GM19455 (cell line): ENCODE measurements at regions not wholly inside any gene's neighbourhood (a gene's known extent, or its start where the extent isn't known, plus 50 kb on each side); places are given as distances from the start of the nearest gene placed in this dataset.

Source experiments
- ATAC-seq: cut with Tn5 transposase; IDR thresholded peaks from one replicate; pipeline ENCODE4 v1.9.1; 2021; ENCODE audit not compliant: unreplicated experiment

DNA sequence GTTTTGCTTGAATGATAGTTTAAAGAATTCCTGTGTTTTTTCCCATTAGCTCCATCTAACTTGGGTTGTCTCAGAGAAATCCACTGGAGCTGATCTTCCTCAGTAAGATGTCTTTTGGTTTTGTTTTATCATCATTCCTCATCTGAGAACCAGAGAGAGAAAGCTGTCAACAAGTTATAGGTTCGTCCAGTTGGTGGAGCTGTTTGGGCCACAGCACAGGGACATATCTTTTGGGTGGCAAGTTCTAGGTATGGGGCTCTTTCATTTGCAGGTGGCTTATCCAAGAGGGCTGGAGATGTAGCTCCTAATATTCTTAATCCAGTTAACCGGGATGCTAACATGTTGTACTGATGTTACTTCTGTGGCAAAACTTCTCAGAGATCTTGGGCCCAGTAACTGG lies 174.2 kb downstream of the KCNRG start:
- no peak for ATAC-seq

DNA sequence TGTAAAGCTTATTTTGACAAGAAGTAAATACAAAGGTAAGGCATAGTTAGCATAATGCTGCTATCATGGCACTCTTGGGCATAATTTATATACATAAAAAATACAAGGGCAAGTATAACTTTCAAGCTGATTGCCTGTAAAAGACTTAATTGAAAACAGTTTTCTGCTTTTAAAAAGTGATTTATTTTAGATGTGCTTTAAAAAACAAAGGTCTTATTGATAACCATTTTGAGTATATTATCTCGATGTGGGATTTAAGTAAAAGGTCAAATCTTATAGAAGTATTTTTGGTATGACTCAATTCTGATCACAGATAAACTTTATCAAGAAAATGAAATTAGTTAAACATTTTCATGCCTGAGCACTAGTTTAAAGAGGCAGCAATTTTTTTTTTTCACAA lies 175.8 kb downstream of the KCNRG start:
- no peak for ATAC-seq

DNA sequence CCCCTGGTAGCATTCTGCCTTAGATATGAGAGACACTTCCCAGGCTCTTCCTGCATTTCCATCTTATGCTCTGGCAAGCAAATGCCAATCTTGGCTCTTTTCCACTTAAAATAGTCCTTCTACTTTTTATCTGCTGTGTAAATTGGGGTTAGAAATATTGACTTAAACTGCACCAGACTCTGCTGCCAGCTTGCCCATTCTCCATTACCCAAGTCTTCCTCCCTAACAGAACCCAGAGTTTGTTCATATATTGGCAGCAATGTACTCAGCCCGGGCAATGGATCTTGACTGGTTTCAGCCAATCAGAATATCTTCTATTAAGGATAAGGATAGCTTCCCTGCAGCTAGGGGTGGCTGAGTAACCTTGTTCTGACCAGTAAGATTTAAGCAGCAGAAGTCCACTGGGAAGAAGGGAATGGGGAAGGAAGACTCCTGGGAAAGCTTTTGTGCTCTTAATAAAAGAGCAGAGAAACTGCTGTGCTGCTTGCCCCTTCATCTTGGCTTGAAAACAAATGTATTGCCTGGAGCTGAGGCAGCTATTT lies 177.1 kb downstream of the KCNRG start:
- no peak for ATAC-seq

DNA sequence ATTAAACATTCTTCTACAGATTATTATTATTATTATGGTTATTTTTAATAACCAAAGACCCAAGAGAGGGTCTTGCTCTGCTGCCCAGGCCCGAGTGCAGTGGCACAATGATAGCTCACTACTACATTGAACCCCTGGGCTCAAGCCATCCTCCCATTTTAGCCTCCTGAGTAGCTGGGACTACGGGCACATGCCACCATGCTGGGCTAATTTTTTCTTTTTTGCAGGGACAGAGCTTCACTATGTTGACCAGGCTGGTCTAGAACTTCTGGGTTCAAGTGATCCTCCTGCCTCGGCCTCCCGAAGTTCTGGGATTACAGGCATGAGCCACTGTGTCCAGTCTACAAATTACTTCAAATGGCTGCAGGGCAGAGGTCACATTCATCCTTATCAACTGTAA lies 179.8 kb downstream of the KCNRG start:
- no peak for ATAC-seq

DNA sequence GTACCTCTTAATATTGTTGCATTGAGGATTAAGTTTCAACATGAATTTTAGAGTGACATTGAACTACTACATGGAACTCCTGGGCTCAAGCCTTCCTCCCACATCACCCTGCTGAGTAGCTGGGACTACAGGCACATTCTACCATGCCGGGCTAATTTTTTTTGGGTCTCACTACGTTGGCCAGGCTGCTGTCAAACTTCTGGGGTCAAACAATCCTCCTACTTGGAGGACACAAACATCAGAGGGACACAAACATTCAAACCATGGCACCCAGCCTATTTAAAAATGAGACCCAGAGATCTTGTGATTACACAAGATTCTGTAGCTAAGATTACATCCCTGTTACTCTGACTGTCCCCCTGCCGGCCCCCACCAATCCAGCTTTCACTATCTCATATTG lies 180.9 kb downstream of the KCNRG start:
- ATAC-seq = no peak

DNA sequence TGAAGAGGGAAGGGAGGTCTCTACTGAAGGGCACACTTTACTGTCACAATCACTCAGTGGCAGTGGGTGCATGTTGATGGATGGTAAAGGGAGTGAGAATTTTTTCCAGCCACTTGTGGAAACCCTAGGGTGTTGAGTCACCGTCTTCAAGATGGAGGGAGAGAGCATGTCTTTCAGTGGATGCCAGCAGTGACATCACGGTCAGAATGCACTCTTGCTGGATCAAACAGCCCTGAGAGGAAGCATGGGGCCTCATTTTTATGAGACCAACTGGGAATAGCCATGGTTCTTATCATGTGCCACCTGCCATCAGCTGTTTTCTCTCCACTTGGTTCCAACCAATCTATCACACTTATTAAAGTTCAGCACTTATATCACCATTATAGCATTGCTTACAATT lies 182.5 kb downstream of the KCNRG start:
- no peak for ATAC-seq

DNA sequence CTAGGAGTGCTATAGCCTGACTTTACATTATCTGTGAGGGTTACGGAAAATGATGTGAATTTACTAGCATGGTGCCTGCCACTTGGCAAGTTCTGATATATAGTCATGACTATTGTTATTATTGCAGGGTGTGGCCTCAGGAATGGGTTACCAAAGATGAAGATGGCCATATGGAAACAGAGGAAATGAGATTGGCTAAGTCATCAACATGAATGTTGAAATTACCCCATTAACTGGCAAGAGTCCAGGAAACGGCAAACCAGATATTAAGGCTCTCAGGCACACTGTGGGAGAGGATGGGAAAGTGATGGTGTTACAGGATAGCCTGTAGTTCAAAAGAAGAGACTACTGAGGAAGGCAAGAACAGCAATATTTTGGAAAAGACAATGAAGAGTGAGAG lies 183.3 kb downstream of the KCNRG start:
- no peak for ATAC-seq

DNA sequence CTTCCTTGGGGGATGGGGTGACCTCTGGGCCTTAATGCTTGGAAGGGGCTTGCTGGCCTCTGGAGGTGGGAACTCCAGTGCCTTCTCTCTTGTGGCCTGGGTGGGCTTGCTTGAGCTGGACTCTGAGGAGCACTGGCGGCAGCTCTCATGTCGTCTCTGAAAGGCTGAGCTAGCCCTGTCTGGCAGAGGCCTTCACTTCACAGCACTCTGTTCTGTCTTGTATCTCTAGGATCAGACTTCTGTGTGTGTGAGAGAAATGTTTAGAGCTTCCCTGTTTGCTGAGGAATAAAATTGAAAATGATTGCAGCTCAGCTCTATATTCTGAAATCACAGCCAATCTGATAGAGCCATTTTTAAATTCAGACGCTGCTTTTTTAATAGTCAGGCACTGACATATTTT lies 185.3 kb downstream of the KCNRG start:
- ATAC-seq = no peak

DNA sequence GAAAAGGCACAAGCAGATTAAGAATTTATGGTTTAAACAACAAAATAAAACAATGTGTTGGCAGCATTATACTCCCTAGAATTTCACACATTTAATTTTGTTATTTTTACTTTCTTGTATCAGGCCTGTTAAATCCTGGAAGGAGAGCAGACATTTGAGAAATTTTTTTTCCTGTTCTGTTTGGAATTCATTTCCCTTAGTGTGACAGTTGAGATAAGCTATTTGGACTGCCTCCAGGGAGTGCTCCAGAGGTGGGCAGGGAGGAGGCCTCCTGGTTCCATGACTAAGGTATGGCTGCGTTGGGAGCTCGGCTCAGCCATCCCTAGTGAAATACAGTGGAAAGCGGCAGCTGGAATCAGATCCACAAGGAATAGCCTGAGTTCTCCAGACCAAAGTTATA lies 185.7 kb downstream of the KCNRG start:
- ATAC-seq = no peak

DNA sequence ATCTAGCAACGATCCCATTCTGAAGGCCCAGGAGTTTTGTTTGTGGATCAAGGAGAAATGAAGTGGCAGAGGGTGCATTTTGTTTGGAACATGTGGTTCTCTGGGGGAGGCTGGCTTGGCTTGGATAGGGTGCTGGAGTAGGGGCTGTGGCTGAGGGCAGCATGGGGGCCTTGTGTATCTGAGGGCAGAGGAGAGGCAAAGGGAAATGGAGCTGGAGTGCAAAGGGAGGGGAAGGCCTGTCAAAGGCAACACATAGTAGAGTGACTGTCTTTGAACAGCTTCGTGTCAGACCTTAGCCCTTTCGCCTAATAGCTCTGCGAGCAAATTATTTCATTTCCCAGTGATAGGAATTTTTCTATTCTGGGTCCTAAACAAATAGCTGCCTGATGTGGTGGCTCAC lies 187.2 kb downstream of the KCNRG start:
- ATAC-seq = no peak

DNA sequence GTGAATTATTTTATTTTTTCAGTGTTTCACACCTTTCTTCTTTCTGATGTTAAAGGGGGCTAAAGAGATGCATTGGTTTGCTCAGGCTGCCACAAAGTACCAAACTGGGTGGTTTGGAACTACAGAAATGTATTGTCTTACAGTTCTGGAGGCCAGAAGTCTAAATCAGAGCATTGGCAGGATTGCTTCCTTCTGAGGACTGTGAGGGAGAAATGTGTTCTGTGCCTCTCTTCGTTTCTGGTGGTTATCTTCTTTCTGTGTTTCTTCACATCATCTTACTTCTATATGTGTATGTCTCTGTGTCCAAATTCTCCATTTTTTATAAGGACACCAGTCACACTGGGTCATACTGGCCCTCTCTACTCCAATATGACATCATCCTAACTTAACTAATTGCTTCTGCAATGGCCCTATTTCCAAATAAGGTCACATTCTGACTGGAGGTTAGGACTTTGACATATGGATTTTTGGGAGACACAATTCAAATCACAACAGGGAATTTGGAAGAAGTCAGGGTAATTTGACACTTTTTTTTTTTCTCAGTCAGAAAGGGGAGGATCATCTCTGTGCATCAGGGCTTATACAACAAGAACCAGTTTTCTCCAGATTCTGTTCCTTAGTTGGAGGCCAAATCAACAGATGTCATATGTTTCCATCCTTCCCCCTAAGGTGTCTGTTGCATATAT lies 188.2 kb downstream of the KCNRG start:
- no peak for ATAC-seq

DNA sequence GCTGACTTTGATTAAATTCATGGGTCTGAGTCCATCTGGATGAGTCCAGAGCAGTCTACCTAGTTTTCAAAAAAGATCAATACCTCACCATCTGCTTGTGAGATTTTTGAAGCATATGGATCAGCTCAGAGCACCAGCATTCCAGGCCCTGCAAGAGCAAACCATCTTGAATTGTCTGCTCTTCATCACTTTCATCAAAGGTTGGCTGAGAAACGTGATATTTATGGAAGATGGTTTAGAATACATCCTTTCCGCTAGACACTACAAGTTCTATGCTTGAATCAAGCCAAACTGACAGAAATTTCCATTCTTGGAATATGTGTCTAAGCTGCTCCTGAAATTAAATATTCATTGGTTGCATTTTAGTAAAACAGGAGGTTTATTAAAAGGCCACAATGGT lies 190.3 kb downstream of the KCNRG start:
- no peak for ATAC-seq

DNA sequence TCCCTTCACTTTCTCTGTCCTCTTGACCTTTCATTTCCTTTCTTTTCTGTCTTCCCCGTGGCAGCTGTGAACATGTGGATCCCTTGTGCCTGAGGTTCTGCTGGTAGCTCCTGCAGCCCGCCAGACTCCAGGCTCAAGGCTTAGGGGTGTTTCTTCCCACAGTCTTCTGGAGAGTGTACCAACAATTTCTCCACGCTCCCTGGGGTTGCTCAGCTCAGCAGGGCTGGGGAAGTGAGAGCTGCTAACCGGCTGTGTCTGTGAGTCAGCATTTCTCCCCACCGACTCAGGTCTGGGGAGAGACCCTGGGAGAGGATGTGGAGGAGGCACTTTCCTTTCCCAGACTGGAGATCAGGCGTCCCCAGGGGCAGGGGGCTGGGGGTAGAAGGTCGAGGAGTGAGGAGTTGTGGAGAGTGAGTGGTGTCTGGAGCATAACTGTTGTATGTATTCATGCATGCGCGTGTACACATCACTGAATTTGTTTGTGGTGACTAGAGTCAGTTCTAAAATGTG lies 193.6 kb downstream of the KCNRG start:
- no peak for ATAC-seq

DNA sequence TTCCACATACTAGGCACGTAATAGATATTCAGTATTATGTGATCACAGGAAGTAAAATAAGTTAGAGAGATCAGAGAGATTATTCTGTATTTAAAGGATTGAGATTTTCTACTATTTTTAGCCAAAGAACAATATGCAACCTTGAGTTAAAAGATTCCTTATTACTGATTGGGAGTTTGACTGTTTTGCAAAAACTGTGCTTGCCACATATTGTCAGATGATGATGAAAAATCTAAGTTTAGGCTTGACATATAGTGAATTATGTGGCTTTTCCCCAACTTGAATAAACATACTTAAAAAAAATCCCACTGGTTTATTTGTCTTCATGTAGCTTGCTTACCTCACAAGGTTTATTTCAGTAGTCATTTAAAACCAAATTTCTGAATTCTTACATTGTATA lies 194.4 kb downstream of the KCNRG start:
- ATAC-seq = no peak

DNA sequence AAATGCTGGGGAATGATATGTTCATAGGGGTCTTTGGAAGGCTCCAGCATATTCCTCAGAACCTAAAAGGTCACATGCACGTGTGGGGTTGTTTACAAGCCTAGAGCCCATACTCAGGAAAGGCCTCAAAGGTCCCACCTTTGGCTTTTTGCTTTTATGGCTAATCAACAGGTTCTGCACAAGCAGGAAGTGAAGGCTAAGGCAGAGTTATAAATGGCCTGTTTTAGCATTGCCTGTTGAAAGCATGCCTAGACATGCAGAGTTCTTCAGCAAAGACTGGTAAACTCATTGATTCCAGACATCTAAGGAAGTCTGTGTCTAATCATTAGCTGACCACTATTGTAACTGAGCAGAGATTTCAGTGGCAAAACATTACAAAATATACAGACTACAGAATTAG lies 198.3 kb downstream of the KCNRG start:
- ATAC-seq = no peak

DNA sequence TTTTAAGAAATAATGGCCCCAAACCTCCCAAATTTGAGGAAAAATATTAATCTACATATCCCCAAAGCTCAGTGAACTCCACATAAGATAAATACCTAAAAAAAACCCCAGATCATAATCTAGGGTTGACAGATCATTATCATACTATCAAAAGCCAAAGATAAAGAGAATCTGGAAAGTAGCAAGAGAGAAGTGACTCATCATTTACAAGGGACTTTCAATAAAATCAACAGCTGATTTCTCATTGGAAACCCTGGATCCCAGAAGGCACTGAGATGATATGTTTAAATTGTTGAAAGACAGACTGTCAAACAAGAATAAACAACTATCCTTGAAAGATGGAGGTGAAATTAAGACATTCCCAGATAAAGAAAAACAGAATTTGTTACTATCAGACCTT lies 199.3 kb downstream of the KCNRG start:
- ATAC-seq = no peak

DNA sequence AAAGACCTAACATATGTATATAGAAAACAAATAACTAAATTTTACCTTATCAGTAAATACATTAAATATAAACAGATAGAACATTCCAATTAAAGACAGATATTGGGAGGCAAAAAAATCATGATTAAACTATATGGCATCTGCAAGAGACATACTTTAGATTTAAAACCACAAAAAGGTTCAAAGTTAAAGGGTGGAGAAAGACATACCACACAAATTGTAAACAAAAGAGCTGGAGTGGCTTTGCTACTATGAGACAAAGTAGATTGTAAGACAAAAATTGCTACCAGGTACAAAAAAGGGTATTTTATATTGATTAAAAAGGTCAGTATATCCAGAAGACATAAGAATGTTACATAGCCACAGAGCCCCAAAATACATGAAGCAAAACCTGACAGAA lies 200.2 kb downstream of the KCNRG start:
- no peak for ATAC-seq

DNA sequence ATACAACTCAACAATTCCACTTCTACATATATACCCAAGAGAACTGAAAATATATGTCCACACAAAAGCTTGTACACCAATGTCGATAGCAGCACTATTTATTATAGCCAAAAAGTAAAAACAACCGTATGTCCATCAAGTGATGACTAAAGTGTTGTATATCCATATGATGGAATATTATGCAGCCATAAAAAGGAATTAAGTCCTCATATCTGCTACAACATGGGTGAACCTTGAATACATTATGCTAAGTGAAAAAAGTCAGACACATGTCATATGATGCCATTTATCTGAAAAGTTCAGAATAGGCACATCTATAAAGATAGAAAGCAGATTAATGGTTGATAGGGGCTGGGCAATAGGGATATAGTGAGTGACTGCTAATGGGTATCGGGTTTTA lies 204.5 kb downstream of the KCNRG start:
- no peak for ATAC-seq

DNA sequence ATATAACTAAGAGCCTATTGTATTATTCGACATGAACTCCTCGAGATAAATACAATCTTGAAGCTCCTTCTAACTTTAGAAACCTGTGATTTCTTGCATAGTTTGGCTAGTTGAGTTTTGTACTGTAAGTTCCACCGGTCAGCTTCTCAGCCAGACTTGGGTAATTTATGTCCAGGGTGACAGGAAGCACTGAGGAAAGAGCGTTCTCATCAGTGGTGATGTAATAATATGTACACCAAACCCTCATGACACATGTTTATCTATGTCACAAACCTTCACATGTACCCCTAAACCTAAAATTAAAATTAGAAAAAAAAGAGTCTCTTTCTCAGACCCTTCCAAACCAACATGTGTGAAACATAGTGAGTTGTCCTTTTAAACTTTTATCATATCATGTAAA lies 205.7 kb downstream of the KCNRG start:
- ATAC-seq = no peak

DNA sequence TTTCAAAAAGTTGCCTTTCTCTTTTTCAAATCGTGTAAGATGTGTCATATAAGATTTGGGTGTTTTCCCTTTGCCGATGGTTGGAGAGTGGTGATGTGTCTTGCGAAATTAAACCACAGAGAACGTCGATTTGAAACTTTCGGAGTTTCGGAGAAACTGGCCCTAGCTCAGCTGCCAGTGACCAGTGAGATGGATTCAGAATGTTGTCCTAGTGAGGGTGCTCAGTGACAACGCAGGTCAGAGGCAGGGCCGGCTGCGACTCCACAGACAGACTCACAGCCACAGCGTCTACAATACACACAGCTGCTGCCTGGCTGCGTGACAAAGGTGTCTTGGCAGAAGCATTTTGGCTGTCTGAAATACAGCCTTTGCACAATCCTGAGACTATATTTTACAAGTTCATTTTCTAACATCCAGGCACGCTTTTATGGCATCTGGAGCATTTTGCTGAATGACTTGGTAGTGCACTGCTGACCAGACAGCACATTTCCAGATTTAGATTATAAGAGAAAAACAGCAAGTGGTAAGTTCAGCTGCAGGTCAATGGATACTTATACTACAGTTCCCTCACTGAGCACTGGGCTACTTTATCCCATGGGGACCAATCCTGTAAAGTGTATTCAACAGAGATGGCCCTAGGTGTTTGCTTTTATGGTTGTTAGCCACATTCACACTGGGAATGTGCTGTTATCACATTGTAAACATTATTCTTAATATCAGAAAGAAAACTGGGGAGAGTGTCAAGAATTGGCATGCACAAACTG lies 207.5 kb downstream of the KCNRG start:
- peak; percentile 34 for ATAC-seq

DNA sequence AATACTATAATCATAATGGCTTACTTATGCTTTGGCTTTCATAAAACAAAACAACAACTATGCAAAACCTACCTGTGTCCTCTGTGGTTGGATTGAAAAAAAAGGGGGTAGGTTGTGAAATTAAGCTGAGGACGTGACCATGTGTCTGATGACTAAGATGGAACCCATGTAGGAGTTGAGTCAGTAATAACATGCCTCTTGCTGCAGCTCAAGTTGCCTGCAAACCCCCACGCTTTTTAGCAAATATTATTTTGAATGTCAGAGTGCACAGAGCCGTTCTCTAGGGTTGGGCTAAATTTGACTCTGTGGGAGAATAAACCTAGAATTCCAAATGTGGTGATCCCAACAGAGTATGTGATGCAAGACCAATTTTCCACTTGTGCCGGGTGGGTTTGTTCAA lies 209.3 kb downstream of the KCNRG start:
- ATAC-seq = peak; percentile 66
